ENCODE measurements at regions not wholly inside any gene's neighbourhood (a gene's known extent, or its start where the extent isn't known, plus 50 kb on each side); places are given as distances from the start of the nearest gene placed in this dataset.
"Not testable (repeated sequence)": the region's sequence is repeated elsewhere in the genome, so short reads cannot be mapped to it uniquely, and the experiment has no call there.

- DNase-seq: not testable (repeated sequence)
Observed at GRCh38 chr2:94737736-94738342, 133.4 kb upstream of the TEKT4 start.

GRCh38 chr2:94753466-94753998 lies 117.7 kb upstream of the TEKT4 start:
- DNase-seq: no peak

- no peak for DNase-seq
Observed at GRCh38 chr2:94758546-94758945, 112.7 kb upstream of the TEKT4 start.

- DNase-seq: no peak
Observed at GRCh38 chr2:94759211-94759610, 112.0 kb upstream of the TEKT4 start.

- no peak for DNase-seq
Observed at GRCh38 chr2:94762600-94762999, 108.6 kb upstream of the TEKT4 start.

GRCh38 chr2:94763318-94763717 lies 107.9 kb upstream of the TEKT4 start:
- DNase-seq: no peak

GRCh38 chr2:94764331-94764730 lies 106.9 kb upstream of the TEKT4 start:
- DNase-seq: not testable (repeated sequence)

- DNase-seq: no peak
Observed at GRCh38 chr2:94767336-94767735, 103.9 kb upstream of the TEKT4 start.

- DNase-seq: no peak
Observed at GRCh38 chr2:94769733-94770132, 101.5 kb upstream of the TEKT4 start.

GRCh38 chr2:94774851-94775250 lies 96.4 kb upstream of the TEKT4 start:
- no peak for DNase-seq

- no peak for DNase-seq
Observed at GRCh38 chr2:94776036-94776435, 95.2 kb upstream of the TEKT4 start.

- DNase-seq: not testable (repeated sequence)
Observed at GRCh38 chr2:94785105-94785504, 86.1 kb upstream of the TEKT4 start.

- not testable (repeated sequence) for DNase-seq
Observed at GRCh38 chr2:94786424-94786823, 84.8 kb upstream of the TEKT4 start.

GRCh38 chr2:94790169-94790568 lies 81.1 kb upstream of the TEKT4 start:
- DNase-seq: not testable (repeated sequence)

- peak in 1 of 2 donors; percentile 0 for DNase-seq
Observed at GRCh38 chr2:94797235-94797634, 74.0 kb upstream of the TEKT4 start.

Measured in hippocampal formation (tissue), 2 donors.